Skin of body (tissue), 1 donor: ENCODE measurements at regions not wholly inside any gene's neighbourhood (a gene's known extent, or its start where the extent isn't known, plus 50 kb on each side); places are given as distances from the start of the nearest gene placed in this dataset.
"Not testable (repeated sequence)": the region's sequence is repeated elsewhere in the genome, so short reads cannot be mapped to it uniquely, and the experiment has no call there.

Experiments used
- DNase-seq: peaks from one replicate; lab custom pipeline; 2025; lab: John Stamatoyannopoulos, UW

DNA sequence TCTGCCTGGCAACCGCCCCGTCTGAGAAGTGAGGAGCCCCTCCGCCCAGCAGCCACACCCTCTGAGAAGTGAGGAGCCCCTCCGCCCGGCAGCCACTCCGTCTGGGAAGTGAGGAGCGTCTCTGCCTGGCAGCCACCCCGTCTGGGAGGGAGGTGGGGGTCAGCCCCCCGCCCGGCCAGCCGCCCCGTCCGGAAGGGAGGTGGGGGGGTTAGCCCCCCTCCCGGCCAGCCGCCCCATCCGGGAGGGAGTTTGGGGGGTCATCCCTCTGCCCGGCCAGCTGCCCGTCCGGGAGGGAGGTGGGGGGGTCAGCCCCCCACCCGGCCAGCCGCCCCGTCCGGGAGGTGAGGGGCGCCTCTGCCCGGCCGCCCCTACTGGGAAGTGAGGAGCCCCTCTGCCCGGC is 269.0 kb downstream of the FAM72C start:
- DNase-seq: not testable (repeated sequence)

DNA sequence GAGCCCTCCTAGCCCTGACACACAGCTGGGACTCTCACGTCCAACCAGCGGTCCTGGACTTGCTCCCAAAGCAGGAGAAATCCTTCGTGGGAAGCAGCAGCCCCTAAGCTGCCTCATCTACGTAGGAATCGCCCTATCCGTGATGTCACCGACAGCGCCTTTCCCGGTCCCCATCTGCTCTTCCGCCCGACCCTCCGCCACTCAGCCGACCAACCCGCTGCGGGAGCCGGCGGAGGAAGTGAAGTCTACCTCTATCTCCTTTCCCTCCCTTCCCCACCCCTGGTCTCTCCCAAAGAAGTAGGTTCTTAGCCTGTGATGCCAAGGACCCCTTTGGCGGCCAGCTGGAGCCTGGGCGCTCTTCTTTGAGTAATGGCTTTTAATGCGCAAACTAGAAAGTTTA is 272.1 kb downstream of the FAM72C start:
- no peak for DNase-seq

DNA sequence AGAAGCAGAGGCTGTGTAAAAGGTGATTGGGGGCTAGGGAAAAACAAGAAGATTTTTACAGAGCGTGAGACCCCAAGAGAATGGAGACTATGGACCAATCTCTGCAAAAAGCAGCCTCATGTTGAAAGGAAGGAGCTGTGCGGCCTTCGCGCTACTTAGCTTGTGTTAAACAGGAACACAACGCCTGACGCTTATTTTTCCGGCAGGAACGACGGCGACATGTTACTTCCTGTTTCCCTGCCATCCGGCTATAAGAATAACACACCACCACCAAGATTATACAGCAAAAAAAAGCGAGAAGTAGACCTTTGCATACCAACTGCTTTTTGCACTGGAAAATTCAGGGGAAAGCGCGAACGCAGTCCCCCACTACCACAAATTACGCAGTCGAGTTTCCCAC is 272.7 kb downstream of the FAM72C start:
- no peak for DNase-seq

DNA sequence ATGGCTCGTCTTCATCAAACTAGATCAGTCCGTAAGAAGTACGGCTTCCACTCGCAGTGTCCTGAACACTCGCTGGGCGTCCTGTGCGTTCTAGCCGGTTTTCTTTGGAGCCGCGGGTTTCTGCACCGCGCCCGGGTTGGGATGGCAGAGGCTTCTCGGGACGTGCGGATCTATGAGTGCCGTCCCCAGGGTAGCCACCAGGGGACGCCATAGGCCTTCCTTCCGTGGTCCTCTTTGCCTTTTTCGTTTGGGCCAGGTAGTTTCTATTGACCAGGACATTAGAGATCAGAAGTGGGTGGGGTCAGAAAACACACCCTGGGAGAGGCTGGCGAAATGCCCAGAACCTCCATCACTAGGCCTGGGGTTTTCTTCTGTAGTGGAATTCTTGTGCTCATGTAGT is 273.8 kb downstream of the FAM72C start:
- no peak for DNase-seq

DNA sequence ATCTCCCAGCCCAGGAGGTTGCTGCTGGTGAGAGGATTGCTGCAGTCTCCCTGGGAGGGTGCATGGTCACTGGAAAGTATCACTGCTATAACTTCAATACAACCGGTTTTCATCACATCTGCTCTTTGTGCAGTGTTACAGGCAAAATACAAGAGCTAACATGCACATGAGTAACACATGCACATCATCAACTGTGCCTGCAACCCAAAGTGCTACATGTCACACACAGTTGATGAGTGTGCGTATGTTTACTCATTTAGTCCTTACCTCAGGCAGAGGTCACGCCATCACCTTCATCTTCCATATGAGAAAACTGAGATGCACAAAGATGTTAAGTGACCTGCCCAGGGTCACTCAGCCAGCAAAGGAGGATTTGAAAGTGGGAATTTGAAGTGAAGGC is 277.7 kb downstream of the FAM72C start:
- DNase-seq: no peak

DNA sequence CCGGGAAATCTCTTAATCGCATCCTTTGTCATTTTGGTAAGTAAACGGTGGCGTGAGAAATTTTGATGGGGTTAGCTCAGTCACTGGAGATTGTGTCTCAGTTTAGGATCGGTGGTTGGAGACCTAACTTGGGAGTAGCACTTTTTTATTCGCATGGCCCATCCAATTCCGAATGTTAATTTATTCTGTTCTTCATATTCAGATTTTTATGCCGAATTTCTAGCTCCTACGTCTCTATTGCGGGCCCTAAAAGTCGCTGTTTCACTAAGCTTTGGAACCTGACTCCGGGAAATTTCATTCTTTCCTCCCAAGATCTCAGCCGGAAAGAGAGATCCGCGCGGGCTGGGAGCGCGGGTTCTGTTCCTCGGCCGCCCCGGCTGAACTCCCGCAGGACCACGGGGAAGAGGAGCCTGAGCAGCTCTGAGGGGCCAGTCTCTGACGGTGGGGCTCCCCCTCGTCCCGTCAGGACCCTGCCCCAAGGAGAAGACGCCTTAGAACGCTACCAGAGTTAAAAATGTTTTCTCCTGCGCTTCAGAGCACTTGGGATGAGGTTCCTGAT is 279.7 kb downstream of the FAM72C start:
- DNase-seq: no peak

DNA sequence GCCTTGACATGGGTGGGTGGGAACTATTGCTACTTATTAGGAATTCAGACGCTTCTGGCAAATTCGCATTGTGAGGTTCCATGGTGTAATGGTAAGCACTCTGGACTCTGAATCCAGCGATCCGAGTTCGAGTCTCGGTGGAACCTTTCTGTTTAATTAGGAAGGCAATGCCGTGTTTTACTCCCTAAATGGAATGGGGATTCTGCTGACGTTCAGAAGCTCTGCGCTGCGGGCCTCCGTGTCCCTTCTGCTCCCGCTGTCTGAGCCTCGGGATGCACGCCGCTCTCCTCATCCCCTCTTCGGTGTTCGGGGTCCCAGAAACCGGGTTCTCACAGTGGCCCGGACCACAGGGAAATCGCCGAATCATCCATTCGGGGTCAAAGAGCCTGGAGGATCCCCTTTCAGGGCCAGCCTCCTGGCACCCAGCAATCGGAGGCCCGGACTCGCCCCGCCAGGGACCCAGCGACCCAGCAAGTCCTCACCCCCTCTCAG is 280.3 kb downstream of the FAM72C start:
- DNase-seq: no peak

DNA sequence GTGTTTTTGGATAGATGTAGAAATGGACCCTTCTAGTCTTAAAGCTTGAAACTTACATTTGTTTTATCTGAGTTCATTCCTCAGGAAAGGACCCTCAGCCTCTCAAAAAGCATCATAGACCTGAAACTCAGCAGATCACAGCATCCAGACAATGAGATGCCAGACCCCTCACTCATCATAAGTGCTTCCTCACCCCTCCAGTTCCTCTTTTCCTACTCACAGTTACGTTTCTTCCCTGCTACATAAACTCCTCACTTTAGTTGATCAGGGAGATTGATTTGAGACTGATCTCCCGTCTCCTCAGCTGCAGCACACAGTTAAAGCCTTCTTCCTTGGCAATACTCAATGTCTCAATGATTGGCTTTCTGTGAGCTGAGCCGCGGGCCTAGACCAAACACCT is 282.0 kb downstream of the FAM72C start:
- no peak for DNase-seq

DNA sequence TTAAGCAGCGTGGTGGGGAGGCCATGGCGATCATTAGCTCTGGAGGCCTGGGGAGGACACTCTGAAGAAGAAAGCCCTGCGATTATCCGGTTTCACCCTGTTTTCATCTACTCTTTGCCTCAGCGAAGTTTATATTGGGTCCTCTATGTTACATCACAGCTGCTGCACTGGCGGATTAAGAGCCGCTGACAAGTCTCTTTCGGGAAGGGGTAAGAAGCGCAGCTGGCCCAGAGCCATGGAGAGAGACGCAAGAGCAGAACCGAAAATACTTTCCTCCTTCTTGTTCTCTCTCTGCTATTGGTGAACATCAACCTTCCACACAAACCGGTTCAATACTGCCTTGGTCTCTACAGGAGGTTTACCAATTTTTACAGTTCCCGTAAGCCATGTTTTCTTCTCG is 291.5 kb downstream of the FAM72C start:
- DNase-seq: no peak

DNA sequence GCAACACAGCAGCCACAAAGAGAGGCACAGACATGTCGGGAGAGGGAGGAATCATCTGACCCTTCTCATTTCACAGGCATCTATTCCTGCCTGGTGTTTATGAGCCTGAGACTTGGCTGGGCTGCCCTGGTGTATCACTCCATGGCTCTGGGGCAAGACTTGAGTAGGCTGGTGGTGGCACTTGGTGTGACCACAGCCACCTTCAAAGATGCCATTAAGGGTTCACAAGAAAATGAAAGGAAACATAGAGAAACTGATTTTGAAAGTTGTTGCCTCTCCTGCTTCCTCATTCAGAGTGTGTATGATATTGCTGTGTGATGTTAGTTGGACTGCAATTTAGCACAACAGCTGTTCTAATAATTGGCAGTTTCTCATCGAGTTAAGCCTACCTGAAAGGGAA is 298.8 kb downstream of the FAM72C start:
- no peak for DNase-seq

DNA sequence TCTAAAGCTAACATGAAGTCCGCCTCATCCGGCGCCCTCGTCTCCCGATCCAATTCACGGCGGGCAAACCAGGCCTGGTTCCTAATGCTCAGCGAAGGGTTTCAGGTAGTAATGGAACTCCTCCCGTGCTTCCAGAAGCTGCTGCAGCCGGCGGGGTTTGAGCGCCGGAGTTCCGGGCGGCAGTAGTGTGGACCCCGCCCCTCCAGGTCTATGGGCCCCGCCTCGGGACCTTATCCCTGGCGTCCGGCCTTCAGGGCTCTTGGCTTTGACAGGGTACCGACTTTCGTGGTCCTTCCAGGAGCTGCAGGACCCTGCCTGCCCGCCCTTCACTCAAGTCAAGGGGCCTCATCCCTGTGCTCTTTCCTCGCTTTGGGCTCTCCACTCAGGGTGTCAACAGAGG is 304.1 kb downstream of the FAM72C start:
- DNase-seq: no peak

DNA sequence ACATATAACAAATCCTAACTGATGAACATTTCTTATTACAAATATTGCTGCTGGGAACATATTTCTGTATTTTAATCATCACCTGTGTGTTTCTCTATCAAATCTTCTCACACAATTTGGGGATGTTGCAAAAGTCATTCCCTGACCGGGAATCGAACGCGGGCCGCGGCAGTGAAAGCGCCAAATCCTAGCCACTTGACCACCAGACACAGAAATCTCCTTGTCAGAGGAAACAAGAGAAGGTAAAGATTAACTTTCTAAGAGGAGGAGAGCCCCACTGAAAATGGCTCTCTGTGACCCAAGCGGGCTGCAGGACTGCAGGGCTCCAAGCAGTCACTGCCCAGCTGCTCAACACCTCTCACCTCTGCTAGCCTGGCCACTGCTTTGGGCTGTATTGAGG is 304.9 kb downstream of the FAM72C start:
- no peak for DNase-seq

DNA sequence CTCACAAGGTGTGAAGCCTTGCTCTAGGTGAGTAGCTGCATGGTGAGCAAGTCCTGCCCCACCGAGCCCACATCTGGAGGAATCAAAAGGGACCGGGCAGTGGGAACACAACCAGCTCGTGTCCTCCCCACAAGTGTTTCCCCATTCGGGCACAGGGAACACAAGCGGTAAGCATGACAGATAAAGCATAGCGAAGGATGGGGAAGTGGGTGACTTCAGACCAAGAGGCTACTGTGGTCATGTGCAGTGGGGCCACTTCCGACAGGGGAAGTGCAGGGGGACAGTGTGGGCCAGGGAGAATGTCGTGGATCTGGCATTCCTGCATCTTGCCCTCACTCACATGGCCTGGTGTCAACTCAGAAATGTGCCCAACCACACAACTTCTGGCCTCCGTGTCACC is 306.2 kb downstream of the FAM72C start:
- no peak for DNase-seq

DNA sequence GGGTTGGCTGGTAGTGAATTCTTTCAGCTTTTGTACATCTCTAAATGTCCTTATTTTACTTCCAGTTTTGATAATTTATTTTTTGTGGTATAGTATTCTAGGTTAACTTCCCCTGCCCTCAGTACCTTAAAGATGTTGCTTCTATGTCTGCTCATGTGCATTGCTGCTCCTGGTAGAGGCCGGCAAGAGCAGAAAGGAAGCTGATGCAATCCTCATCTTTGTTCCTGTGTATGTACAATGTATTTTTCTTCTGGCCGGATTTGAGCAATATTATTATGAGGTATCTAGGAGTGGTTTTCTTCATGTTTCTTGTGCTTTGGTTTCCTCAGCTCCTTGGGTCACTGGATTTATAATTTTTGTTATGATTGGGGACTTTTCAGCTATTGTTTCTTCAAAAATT is 308.7 kb downstream of the FAM72C start:
- not testable (repeated sequence) for DNase-seq

DNA sequence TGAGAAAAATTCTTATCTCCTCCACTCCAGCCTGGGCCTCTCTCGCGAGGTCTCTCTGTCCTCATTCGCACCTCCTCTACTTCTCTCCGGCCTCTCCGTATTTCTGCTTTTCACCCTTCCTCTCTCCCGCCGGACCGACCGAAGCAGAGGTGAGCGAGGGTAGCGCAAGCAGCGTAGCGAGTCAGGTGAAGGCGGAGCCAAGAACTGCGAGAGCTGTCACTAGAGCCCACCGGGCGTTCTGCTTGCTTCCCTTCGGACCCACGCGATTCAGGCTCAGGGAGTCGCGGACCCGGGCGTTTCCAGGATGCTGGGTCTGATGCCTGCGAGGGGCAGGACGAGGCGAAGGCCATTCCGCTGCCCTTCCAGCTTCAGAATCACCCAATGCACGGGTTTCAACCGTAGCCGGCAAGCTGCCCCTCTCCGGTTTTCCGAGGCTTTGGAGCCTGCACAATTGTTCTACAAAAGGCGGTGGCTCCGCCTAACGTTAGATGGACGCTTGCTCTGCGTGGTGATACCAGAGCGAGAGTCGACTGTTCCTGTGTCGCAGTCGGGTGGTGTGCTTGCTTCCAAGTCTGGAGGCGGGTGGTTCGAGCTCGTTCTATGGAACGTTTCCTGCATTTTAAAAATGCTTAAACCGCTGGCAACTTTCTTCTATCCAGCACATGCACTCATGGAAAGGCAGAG is 310.2 kb downstream of the FAM72C start:
- DNase-seq: no peak

DNA sequence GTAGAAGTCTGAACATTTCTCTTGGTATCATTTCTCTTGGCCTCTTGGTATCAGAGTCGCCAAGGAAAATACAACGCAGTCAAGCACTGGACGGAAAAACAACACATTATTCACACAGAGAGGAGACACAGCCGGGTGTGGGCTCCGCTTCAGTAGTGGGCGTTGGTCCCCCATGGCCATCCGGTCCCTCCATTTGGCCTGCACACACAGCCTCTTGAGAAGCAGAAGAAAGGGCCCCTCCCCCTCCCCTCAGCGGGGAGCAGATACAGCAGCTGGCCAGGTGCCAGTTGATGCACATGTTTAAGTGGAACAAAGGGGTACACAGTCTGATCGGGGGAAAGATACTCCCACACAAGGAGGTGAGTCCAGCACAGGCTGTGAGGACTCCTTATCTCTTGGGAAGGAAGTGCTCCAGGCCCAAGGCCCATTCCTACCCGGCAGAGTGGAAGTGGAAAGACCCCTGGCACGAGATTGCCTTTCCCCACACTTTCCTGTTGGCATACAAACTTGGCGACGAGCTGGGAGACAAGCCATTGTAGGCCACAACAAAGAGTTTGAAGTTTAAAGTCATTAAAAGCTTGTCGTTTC is 311.3 kb downstream of the FAM72C start:
- no peak for DNase-seq

DNA sequence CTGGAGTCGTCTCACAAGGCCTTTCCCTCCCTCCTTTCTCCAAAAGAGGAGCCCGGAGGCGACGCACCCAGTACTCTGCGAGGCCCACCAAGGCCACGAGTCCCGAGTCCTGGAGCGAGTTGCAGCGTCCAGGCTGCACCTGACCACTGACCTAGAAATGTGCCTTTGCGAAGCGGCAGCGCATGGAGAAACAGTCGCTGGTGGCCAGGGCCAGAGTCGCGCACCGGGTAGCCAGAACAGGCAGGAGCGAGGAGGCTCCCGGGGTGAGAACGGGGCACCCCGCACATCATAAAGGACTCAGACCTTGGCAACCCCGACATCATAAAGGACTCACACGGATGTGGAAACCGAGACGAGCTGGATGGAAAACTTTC is 318.4 kb downstream of the FAM72C start:
- DNase-seq: no peak

DNA sequence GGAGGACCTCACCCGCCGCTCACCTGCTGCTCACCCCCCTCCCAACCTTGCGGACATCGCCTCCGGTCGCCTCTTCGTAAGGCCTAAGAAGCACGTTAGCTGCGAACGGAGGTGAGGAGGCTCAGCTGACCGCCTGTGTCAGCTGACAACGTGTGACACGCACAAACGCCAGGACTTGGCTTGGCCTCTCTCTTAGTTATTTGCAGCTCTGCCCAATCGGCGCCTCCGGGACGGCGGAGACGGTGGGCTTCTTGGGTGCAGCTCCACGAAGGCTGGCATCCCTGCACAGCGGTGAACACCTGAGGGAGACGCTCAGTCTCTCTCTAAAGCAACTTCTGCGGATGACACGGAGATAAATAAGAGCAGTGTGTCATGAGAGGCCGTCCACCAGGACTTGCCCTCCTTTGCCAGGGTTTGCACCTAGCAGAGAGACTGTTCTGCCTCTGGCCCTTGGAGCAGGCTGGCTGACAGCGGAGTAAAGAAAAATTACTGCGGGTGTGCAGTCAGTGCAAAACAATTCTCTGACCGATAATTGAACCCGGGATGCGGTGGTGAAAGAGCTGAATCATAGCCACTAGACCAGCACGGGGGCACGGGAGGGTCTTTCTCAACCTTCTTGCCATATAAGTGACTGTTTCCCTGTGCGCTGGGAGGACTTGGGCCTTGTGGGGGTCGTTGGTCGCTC is 318.9 kb downstream of the FAM72C start:
- DNase-seq: no peak

DNA sequence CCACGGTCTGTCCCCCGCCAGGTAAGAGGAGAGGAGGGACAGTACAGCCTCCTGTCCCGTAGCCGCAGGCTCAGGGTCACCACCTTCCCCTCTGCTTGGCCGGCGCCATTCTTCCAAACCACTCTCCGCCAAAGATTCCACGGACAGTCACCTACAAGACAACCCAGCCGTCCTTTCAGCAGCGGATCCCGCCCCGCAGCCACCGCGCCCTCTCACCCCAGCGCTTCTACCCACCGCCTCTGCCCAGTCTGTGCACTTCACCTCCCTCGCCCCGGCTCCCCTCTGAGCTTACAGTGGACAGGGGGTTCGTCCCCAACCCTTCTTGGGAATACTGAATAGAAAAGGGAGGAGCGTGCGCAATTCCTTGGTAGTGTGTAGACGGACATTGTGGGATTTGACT is 319.6 kb downstream of the FAM72C start:
- no peak for DNase-seq

DNA sequence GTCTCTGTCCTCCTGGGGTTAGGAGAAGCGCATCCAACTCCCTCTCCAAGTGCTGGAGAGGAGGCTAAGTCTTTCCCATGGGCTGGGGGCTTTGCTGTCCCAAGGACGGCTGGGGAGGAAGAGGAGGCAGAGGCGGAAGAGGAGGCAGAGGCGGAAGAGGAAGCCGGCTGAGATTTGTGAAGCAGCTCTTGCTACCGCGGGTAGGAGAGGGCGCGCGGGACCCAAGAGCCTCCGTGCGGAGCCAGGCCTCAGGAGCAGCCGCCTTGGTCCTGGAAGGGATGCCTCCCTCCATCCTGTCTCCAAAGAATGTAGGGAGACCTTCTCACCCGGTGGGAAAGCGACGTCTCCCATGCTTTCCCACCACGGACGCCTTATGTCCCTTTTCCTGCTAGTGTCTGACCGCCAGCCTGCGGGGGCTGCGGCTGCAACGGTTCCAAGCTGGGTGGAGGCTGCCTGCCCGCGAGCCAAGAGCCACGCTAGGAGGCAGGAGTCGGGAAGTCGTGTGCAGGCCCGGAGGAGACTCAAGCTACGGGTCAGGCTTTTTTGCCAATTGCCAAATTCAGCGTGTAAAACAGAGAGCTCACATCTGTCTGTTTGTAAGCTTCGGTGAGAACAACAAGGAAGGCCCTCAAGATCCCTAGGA is 320.3 kb downstream of the FAM72C start:
- no peak for DNase-seq

DNA sequence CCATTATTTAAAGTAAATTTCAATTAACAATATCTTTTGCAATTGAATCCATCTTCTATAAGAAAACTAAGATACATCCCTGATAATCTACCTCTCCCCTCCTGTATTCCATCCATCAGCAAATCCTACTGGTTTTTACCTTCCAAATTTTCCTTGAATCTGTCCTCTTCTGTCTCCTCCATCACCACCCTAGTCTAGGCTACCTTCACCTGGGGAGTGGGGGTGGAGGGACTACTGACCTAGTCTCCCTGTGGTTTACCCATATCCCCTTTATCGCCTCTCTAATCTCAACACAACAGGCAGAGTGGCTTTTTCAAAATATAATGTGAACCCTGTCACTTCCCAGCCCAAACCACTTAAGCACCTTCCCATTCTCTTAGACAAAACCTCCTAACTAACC is 327.8 kb downstream of the FAM72C start:
- DNase-seq: not testable (repeated sequence)
